ENCODE measurements at regions not wholly inside any gene's neighbourhood (a gene's known extent, or its start where the extent isn't known, plus 50 kb on each side); places are given as distances from the start of the nearest gene placed in this dataset.

DNA sequence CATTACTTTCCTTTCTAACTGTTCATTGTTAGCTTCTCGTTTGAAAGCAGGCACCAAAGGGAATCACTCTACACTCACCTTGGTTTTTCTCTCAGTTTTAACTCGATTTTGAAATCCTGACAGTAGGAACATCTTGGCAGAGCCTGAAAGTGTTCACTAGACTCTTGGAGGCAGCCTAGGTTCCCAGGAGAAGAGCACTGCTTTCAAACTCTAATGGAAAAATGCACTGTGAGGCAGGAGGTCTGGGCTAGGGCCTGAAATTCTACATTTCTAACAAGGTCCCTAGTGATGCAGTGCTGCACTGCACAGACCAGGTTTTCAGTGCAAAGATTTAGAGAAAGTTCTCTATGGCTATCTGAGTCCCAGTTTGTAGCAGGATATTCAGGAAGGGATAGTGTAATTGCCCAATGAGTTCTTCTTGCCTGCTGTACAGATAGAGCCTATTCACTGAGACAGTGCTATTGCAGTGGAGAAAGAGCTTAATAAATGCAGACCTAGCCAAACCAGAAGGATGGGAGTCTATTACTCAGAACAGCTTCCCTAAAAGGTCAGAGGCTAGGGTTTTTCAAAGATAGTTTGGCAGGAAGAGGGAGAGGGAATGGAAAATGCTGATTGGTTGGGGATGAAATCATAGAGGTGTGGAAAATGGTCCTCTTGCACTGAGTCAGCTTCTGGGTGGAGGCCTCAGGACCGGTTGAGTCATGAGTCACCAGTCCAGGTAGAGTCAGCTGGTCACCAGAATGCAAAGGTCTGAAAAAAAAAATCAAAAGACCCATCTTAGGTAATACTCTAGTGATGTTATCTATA is 153.9 kb downstream of the GPBP1 start:
- H3K4me1 ChIP-seq (ENCODE audit: control insufficient read depth, insufficient read depth, low read length): no peaks in the 10 kb centered on the region
- peaks cover 7% of the 10 kb centered on the region for H3K27me3 ChIP-seq (ENCODE audit: control insufficient read depth, insufficient read depth, low read length)
- no peak overlapping the region for H3K4me3 ChIP-seq (ENCODE audit: low read length)
- H3K9me3 ChIP-seq (replicated peaks; ENCODE audit: low read length): no peaks in the 10 kb centered on the region
- H3K36me3 ChIP-seq (ENCODE audit: insufficient read depth, low read length): no peaks in the 10 kb centered on the region
- no peak overlapping the region for H3K9ac ChIP-seq (ENCODE audit: low read depth, low read length)
- no peak overlapping the region for H3K4me2 ChIP-seq (ENCODE audit: low read length)

GRCh38 chr5:57325678-57326397 is 152.0 kb downstream of the GPBP1 start:
- no peaks in the 10 kb centered on the region for H3K9me3 ChIP-seq (replicated peaks; ENCODE audit: low read length)
- H3K9ac ChIP-seq (ENCODE audit: low read depth, low read length): no peak overlapping the region
- H3K4me3 ChIP-seq (ENCODE audit: low read length): no peak overlapping the region
- no peaks in the 10 kb centered on the region for H3K36me3 ChIP-seq (ENCODE audit: insufficient read depth, low read length)
- no peak overlapping the region for H3K4me2 ChIP-seq (ENCODE audit: low read length)
- H3K27me3 ChIP-seq (ENCODE audit: control insufficient read depth, insufficient read depth, low read length): peaks cover 18% of the 10 kb centered on the region
- H3K4me1 ChIP-seq (ENCODE audit: control insufficient read depth, insufficient read depth, low read length): no peaks in the 10 kb centered on the region

DNA sequence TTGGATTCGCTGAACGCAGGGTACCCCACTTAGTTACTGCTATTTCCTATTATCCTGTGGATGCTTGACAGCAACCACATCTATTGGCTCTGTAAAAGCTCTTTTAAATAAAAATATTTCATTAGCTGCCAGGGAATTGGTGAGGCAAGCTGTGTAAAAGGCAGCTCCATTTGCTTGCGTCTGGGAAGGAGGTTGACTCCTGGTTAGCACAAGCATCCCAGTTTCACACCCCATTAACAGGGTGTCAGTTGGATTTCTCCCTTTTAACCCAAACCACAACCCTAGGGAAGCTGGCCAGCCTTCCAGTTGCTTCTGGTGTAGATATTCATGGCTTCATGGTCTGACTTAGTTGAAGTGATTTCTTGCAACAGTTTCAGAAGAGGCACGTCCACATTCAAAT is 151.0 kb downstream of the GPBP1 start:
- H3K9ac ChIP-seq (ENCODE audit: low read depth, low read length): no peak overlapping the region
- H3K36me3 ChIP-seq (ENCODE audit: insufficient read depth, low read length): no peaks in the 10 kb centered on the region
- H3K4me3 ChIP-seq (ENCODE audit: low read length): no peak overlapping the region
- H3K9me3 ChIP-seq (replicated peaks; ENCODE audit: low read length): no peaks in the 10 kb centered on the region
- no peak overlapping the region for H3K4me2 ChIP-seq (ENCODE audit: low read length)
- no peaks in the 10 kb centered on the region for H3K4me1 ChIP-seq (ENCODE audit: control insufficient read depth, insufficient read depth, low read length)
- H3K27me3 ChIP-seq (ENCODE audit: control insufficient read depth, insufficient read depth, low read length): peaks cover 22% of the 10 kb centered on the region

DNA sequence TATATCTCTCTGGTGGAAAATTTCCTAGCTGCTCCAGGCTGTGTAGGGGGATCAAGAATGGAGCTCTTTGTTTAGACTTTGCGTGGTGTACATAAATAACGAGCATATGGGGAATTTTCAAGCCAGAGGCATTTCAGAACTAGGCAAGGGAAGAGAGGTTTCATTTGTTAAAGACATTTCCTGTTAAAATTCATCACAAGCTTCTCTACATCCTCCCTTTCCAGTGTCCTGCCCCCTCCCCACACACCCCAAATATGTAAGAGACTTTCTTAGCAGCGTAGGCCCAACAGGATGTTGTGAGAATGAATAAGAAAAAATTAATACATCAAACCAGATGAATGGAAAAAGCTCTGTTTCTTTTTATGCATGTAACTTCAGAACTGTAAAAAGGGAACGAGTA is 150.3 kb downstream of the GPBP1 start:
- H3K27me3 ChIP-seq (ENCODE audit: control insufficient read depth, insufficient read depth, low read length): peaks cover 23% of the 10 kb centered on the region
- H3K9ac ChIP-seq (ENCODE audit: low read depth, low read length): no peak overlapping the region
- H3K4me2 ChIP-seq (ENCODE audit: low read length): no peak overlapping the region
- no peaks in the 10 kb centered on the region for H3K9me3 ChIP-seq (replicated peaks; ENCODE audit: low read length)
- no peak overlapping the region for H3K4me3 ChIP-seq (ENCODE audit: low read length)
- no peaks in the 10 kb centered on the region for H3K36me3 ChIP-seq (ENCODE audit: insufficient read depth, low read length)
- H3K4me1 ChIP-seq (ENCODE audit: control insufficient read depth, insufficient read depth, low read length): no peaks in the 10 kb centered on the region

DNA sequence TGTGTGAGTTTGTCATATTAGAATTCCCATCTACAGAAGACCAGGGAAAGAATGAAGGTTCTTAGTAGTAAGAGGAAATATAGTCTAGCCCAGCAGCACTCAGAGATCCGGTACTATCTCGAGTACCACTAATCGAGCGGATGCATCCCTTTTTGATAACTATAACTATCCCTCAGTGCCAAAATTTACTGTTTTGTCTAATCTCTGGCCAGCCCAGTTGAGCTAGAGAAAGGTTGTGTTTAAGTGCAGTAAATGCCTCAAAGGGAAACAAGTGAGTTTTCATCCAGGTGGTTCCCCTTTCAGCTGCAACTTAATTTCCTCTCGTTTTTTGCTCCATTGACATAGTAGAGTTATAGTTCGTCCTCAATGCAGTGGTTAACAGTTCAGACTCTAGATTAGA is 146.7 kb downstream of the GPBP1 start:
- Histone ChIP-seq H3K4me2 (ENCODE audit: low read length) (no peak overlapping the region), H3K4me1 (ENCODE audit: control insufficient read depth, insufficient read depth, low read length) (peaks cover 10% of the 10 kb centered on the region), H3K4me3 (ENCODE audit: low read length) (no peak overlapping the region), H3K9ac (ENCODE audit: low read depth, low read length) (no peak overlapping the region), H3K9me3 (replicated peaks; ENCODE audit: low read length) (no peaks in the 10 kb centered on the region), H3K27me3 (ENCODE audit: control insufficient read depth, insufficient read depth, low read length) (peaks cover 34% of the 10 kb centered on the region), H3K36me3 (ENCODE audit: insufficient read depth, low read length) (no peaks in the 10 kb centered on the region)

GRCh38 chr5:57319628-57320027 is 145.8 kb downstream of the GPBP1 start:
- Histone ChIP-seq H3K9ac (ENCODE audit: low read depth, low read length) (no peak overlapping the region), H3K4me1 (ENCODE audit: control insufficient read depth, insufficient read depth, low read length) (peaks cover 10% of the 10 kb centered on the region), H3K9me3 (replicated peaks; ENCODE audit: low read length) (no peaks in the 10 kb centered on the region), H3K4me3 (ENCODE audit: low read length) (no peak overlapping the region), H3K36me3 (ENCODE audit: insufficient read depth, low read length) (no peaks in the 10 kb centered on the region), H3K4me2 (ENCODE audit: low read length) (no peak overlapping the region), H3K27me3 (ENCODE audit: control insufficient read depth, insufficient read depth, low read length) (peaks cover 30% of the 10 kb centered on the region)

- Histone ChIP-seq H3K9me3 (replicated peaks; ENCODE audit: low read length) (no peaks in the 10 kb centered on the region), H3K4me1 (ENCODE audit: control insufficient read depth, insufficient read depth, low read length) (peaks cover 10% of the 10 kb centered on the region), H3K9ac (ENCODE audit: low read depth, low read length) (no peak overlapping the region), H3K36me3 (ENCODE audit: insufficient read depth, low read length) (no peaks in the 10 kb centered on the region), H3K27me3 (ENCODE audit: control insufficient read depth, insufficient read depth, low read length) (peaks cover 30% of the 10 kb centered on the region), H3K4me2 (ENCODE audit: low read length) (no peak overlapping the region), H3K4me3 (ENCODE audit: low read length) (no peak overlapping the region)
Observed at GRCh38 chr5:57318251-57318650, 144.4 kb downstream of the GPBP1 start.

DNA sequence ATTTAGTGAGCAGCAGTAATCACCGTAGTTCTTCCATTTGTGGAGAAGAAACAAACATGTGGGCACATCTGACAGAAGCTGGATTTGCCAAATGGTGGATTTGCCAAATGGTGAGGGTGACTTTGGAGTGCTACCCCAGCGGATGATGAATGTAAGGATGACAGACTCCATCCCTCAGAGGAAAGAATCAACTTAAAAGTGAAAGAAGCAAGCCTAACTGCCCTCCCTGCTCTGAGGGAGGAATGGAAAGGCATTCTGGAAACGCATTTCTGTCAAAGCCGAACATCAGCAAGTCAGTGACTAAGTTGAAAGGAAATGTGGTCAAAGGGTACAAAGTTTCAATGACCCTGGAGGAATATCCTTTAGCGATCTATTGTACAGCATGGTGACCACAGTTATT is 143.5 kb downstream of the GPBP1 start:
- Histone ChIP-seq H3K27me3 (ENCODE audit: control insufficient read depth, insufficient read depth, low read length) (peaks cover 29% of the 10 kb centered on the region), H3K4me3 (ENCODE audit: low read length) (no peak overlapping the region), H3K4me2 (ENCODE audit: low read length) (no peak overlapping the region), H3K9ac (ENCODE audit: low read depth, low read length) (no peak overlapping the region), H3K4me1 (ENCODE audit: control insufficient read depth, insufficient read depth, low read length) (peaks cover 10% of the 10 kb centered on the region), H3K36me3 (ENCODE audit: insufficient read depth, low read length) (no peaks in the 10 kb centered on the region), H3K9me3 (replicated peaks; ENCODE audit: low read length) (no peaks in the 10 kb centered on the region)

- Histone ChIP-seq H3K4me3 (ENCODE audit: low read length) (no peak overlapping the region), H3K9me3 (replicated peaks; ENCODE audit: low read length) (no peaks in the 10 kb centered on the region), H3K9ac (ENCODE audit: low read depth, low read length) (no peak overlapping the region), H3K27me3 (ENCODE audit: control insufficient read depth, insufficient read depth, low read length) (peaks cover 28% of the 10 kb centered on the region), H3K4me2 (ENCODE audit: low read length) (no peak overlapping the region), H3K4me1 (ENCODE audit: control insufficient read depth, insufficient read depth, low read length) (peaks cover 10% of the 10 kb centered on the region), H3K36me3 (ENCODE audit: insufficient read depth, low read length) (no peaks in the 10 kb centered on the region)
Observed at GRCh38 chr5:57316798-57317327, 143.0 kb downstream of the GPBP1 start.

- Histone ChIP-seq H3K4me1 (ENCODE audit: control insufficient read depth, insufficient read depth, low read length) (peaks cover 10% of the 10 kb centered on the region), H3K9ac (ENCODE audit: low read depth, low read length) (no peak overlapping the region), H3K9me3 (replicated peaks; ENCODE audit: low read length) (no peaks in the 10 kb centered on the region), H3K4me3 (ENCODE audit: low read length) (no peak overlapping the region), H3K4me2 (ENCODE audit: low read length) (no peak overlapping the region), H3K27me3 (ENCODE audit: control insufficient read depth, insufficient read depth, low read length) (peaks cover 20% of the 10 kb centered on the region), H3K36me3 (ENCODE audit: insufficient read depth, low read length) (no peaks in the 10 kb centered on the region)
Observed at GRCh38 chr5:57315941-57316340, 142.1 kb downstream of the GPBP1 start.
